Activated T-helper 17 cell treated with anti-CD3 and anti-CD28 coated beads, Interleukin-2, amount 50 U/mL, for 72 hours (primary cell): ENCODE measurements at regions not wholly inside any gene's neighbourhood (a gene's known extent, or its start where the extent isn't known, plus 50 kb on each side); places are given as distances from the start of the nearest gene placed in this dataset.

Experiments used
- ATAC-seq: fragments of 150-1000 bp; cut with Tn5 transposase; replicated peaks from 2 replicates; pipeline ENCODE4 v1.10.0; 2021; ENCODE audit warnings: mild to moderate bottlenecking, moderate library complexity
- H3K27ac Mint-ChIP-seq: one replicate; pipeline ENCODE4 v1.8.0; 2022; ENCODE audit warnings: mixed read lengths
- H3K27me3 Mint-ChIP-seq: one replicate; pipeline ENCODE4 v1.8.0; 2022; ENCODE audit warnings: mixed read lengths
- H3K36me3 Mint-ChIP-seq: one replicate; pipeline ENCODE4 v1.8.0; 2022; ENCODE audit warnings: low read depth, mild to moderate bottlenecking, mixed read lengths
- H3K4me1 Mint-ChIP-seq: one replicate; pipeline ENCODE4 v1.8.0; 2022; ENCODE audit warnings: mixed read lengths
- H3K4me3 Mint-ChIP-seq: one replicate; pipeline ENCODE4 v1.8.0; 2022; ENCODE audit warnings: mild to moderate bottlenecking, mixed read lengths
- H3K9me3 Mint-ChIP-seq: one replicate; pipeline ENCODE4 v1.8.0; 2022; ENCODE audit warnings: mixed read lengths

DNA sequence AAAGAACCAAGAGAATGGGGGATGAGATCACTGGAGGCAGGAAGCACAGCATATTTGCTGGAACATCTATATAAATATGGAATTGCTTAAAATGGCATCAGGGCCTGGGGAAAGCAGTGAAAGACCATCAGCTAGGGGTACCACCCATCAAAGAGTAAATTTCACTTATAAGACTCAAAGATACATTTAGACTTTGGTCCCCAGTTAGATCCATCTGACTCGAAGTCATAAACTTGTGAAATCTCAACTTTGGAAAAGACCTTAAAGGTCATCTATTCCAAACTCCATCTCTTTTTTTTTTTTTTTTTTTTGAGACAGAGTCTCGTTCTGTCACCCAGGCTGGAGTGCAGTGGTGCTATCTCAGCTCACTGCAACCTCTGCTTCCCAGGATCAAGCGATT lies 109.8 kb downstream of the UNC5CL start:
- Mint-ChIP-seq H3K9me3 (no peaks in the 10 kb centered on the region), H3K4me1 (no peaks in the 10 kb centered on the region), H3K4me3 (no peak overlapping the region), H3K36me3 (no peaks in the 10 kb centered on the region), H3K27me3 (peaks cover 10% of the 10 kb centered on the region), H3K27ac (no peak overlapping the region)
- ATAC-seq: no peak

GRCh38 chr6:40928763-40929162 lies 110.3 kb downstream of the UNC5CL start:
- no peak for ATAC-seq
- no peaks in the 10 kb centered on the region for H3K36me3 Mint-ChIP-seq
- peaks cover 10% of the 10 kb centered on the region for H3K27me3 Mint-ChIP-seq
- no peaks in the 10 kb centered on the region for H3K9me3 Mint-ChIP-seq
- H3K4me1 Mint-ChIP-seq: no peaks in the 10 kb centered on the region
- no peak overlapping the region for H3K27ac Mint-ChIP-seq
- H3K4me3 Mint-ChIP-seq: no peak overlapping the region

GRCh38 chr6:40928307-40928706 lies 110.7 kb downstream of the UNC5CL start:
- Mint-ChIP-seq H3K36me3 (no peaks in the 10 kb centered on the region), H3K4me3 (no peak overlapping the region), H3K4me1 (no peaks in the 10 kb centered on the region), H3K27me3 (peaks cover 10% of the 10 kb centered on the region), H3K27ac (no peak overlapping the region), H3K9me3 (no peaks in the 10 kb centered on the region)
- no peak for ATAC-seq

GRCh38 chr6:40925341-40925740 lies 113.7 kb downstream of the UNC5CL start:
- no peaks in the 10 kb centered on the region for H3K9me3 Mint-ChIP-seq
- no peaks in the 10 kb centered on the region for H3K36me3 Mint-ChIP-seq

GRCh38 chr6:40924839-40925238 lies 114.2 kb downstream of the UNC5CL start:
- Mint-ChIP-seq H3K27ac (no peak overlapping the region), H3K27me3 (peaks cover 13% of the 10 kb centered on the region), H3K36me3 (no peaks in the 10 kb centered on the region), H3K4me3 (no peak overlapping the region), H3K9me3 (no peaks in the 10 kb centered on the region), H3K4me1 (no peaks in the 10 kb centered on the region)
- no peak for ATAC-seq

More at GRCh38 chr6:40925341-40925740, 113.7 kb downstream of the UNC5CL start:
- Mint-ChIP-seq H3K27me3 (peaks cover 13% of the 10 kb centered on the region), H3K4me1 (no peaks in the 10 kb centered on the region), H3K4me3 (no peak overlapping the region), H3K27ac (no peak overlapping the region)
- ATAC-seq: no peak

- Mint-ChIP-seq H3K27me3 (peaks cover 20% of the 10 kb centered on the region), H3K9me3 (no peaks in the 10 kb centered on the region), H3K4me1 (no peaks in the 10 kb centered on the region), H3K4me3 (no peak overlapping the region), H3K27ac (no peak overlapping the region), H3K36me3 (no peaks in the 10 kb centered on the region)
- no peak for ATAC-seq
Measured at GRCh38 chr6:40923880-40924279, 115.1 kb downstream of the UNC5CL start.

- ATAC-seq: no peak
- peaks cover 21% of the 10 kb centered on the region for H3K27me3 Mint-ChIP-seq
- no peaks in the 10 kb centered on the region for H3K36me3 Mint-ChIP-seq
- no peaks in the 10 kb centered on the region for H3K9me3 Mint-ChIP-seq
- H3K4me3 Mint-ChIP-seq: no peak overlapping the region
- no peak overlapping the region for H3K27ac Mint-ChIP-seq
- H3K4me1 Mint-ChIP-seq: no peaks in the 10 kb centered on the region
Measured at GRCh38 chr6:40923326-40923725, 115.7 kb downstream of the UNC5CL start.

DNA sequence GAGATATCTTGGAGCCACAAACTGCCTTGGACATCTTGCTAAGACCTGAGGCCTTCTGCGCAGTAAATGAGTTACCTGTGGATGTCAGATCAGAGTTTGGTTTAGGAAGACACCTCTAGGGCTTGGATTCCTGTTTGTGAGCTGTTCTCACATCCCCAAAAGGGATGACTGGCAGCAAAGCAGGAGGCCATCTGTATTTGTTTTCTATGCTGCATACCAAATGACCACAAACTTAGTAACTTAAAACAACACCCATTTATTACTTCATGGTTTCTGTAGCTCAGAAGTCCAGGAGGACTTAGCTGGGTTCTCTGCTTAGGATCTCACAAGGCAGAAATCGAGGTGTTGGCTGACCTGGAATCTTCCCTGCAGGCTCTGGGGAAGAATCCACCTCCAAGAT lies 116.7 kb downstream of the UNC5CL start:
- no peak overlapping the region for H3K27ac Mint-ChIP-seq
- no peaks in the 10 kb centered on the region for H3K36me3 Mint-ChIP-seq
- no peak for ATAC-seq
- no peaks in the 10 kb centered on the region for H3K4me1 Mint-ChIP-seq
- H3K9me3 Mint-ChIP-seq: no peaks in the 10 kb centered on the region
- H3K27me3 Mint-ChIP-seq: peaks cover 21% of the 10 kb centered on the region
- no peak overlapping the region for H3K4me3 Mint-ChIP-seq

- H3K9me3 Mint-ChIP-seq: no peaks in the 10 kb centered on the region
- H3K4me1 Mint-ChIP-seq: no peaks in the 10 kb centered on the region
- no peak overlapping the region for H3K4me3 Mint-ChIP-seq
- ATAC-seq: no peak
- no peaks in the 10 kb centered on the region for H3K36me3 Mint-ChIP-seq
- H3K27me3 Mint-ChIP-seq: peaks cover 20% of the 10 kb centered on the region
- no peak overlapping the region for H3K27ac Mint-ChIP-seq
Measured at GRCh38 chr6:40918040-40918651, 120.9 kb downstream of the UNC5CL start.

DNA sequence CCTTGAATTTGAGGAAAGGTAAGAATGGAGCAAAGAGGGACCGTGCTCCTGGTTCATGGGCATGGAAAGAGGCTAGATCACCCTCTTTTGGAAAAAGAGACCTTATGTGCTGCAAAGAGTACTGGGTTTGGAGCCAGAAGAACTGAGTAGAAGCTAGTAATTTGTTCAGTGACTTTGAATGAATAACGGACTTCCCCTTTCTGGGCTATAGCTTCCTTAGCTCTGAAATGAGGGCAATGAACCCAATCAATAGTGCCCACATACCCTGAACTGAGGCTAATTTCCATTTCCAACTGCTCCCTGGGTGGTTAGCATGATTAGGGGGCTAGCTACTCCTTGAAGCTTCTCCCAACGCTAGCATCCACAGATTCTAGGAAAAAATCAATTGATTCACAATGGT lies 121.4 kb downstream of the UNC5CL start:
- no peaks in the 10 kb centered on the region for H3K36me3 Mint-ChIP-seq
- no peaks in the 10 kb centered on the region for H3K9me3 Mint-ChIP-seq
- H3K27ac Mint-ChIP-seq: no peak overlapping the region
- H3K4me3 Mint-ChIP-seq: no peak overlapping the region
- H3K4me1 Mint-ChIP-seq: no peaks in the 10 kb centered on the region
- peaks cover 17% of the 10 kb centered on the region for H3K27me3 Mint-ChIP-seq
- no peak for ATAC-seq

DNA sequence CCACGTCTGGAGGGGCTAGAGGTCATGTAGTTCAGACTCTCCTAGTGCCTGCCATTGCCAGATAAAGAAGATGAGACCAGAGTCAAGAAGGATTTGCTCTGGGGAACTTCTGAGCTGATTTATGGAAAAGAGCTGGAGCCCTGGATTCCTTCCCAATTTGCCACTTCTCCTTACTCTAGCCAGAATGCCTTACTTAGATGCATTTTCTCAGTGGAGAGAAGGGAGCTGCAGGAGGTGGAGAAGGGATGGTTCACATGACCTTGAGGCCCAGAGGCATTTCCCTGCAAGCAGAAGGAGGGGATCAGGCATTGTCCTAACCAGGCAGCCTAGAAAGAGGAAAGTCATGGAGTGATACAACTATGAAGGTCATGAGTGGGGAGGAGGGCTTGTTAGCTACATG lies 122.2 kb downstream of the UNC5CL start:
- no peak for ATAC-seq
- H3K9me3 Mint-ChIP-seq: no peaks in the 10 kb centered on the region
- H3K27ac Mint-ChIP-seq: no peak overlapping the region
- peaks cover 17% of the 10 kb centered on the region for H3K27me3 Mint-ChIP-seq
- no peaks in the 10 kb centered on the region for H3K4me1 Mint-ChIP-seq
- H3K36me3 Mint-ChIP-seq: no peaks in the 10 kb centered on the region
- H3K4me3 Mint-ChIP-seq: no peak overlapping the region

DNA sequence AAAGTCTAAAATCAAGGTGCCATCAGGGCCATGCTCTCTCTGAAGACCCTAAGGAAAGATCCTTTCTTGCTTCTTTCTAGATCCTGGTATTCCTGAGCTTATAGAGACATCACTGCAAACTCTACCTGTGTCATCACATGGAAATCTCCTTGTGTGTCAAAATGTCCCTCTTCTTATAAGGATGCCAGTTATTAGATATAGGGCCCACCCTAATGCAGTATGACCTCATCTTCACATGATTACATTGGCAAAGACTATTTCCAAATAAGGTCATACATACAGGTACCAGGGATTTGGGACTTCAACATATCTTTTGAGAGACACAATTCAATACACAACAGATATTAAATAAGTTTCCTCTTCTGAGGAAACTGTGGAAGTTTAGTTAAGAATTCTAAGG lies 123.9 kb downstream of the UNC5CL start:
- Mint-ChIP-seq H3K4me3 (no peak overlapping the region), H3K27ac (no peak overlapping the region), H3K27me3 (peaks cover 21% of the 10 kb centered on the region), H3K36me3 (no peaks in the 10 kb centered on the region), H3K9me3 (no peaks in the 10 kb centered on the region), H3K4me1 (no peaks in the 10 kb centered on the region)
- ATAC-seq: no peak

DNA sequence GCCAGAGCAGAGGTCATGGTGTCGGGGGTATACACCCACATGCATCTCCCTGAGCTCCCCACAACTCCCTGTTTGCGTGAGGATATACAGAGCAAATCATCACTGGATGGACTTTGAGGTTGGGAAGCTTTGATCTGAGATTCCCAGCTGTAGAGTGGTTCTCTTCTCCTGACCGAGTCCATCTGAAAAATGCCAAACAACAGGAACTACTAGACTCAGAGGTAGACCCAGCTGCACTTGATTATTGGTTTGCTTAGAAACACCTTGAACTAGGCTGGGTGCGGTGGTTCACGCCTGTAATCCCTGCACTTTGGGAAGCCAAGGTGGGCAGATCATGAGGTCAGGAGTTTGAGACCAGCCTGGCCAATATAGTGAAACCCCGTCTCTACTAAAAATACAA lies 125.0 kb downstream of the UNC5CL start:
- Mint-ChIP-seq H3K4me3 (no peak overlapping the region), H3K36me3 (no peaks in the 10 kb centered on the region), H3K4me1 (no peaks in the 10 kb centered on the region), H3K27me3 (peaks cover 15% of the 10 kb centered on the region), H3K27ac (no peak overlapping the region), H3K9me3 (no peaks in the 10 kb centered on the region)
- no peak for ATAC-seq

- ATAC-seq: peak; percentile 61
Measured at GRCh38 chr6:40912158-40912946, 126.7 kb downstream of the UNC5CL start.

DNA sequence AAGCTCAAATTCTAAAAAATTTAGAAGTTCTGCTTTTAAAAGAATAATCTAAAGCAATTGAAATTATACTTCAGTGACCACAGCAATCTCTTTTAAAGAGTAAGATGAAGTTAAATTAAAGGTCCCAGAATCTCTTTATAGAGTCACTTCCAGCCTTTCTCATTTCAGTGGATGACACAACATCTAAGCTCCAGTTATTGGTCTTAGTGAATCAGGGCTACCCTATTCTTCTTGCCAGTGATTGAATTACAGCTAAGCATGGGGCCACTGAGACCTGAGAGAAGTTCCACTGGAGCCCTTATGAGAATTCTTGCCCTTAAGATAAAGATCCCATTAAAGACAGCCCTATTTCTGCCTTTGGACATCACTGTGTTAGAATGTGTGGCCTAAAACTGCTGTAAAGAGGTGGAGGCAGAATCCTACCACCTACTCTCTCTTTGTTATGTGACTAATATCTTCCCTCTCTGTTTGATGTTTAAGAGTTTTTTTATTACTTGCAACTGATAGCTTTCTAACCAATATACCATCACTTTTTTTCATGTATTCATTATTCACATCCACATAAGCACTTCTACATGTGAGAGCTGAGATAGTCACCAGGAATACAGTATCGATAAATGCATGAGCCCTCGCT lies 128.6 kb downstream of the UNC5CL start:
- Mint-ChIP-seq H3K4me1 (no peaks in the 10 kb centered on the region), H3K9me3 (no peaks in the 10 kb centered on the region), H3K27ac (no peak overlapping the region), H3K27me3 (peaks cover 13% of the 10 kb centered on the region), H3K36me3 (no peaks in the 10 kb centered on the region), H3K4me3 (no peak overlapping the region)
- ATAC-seq: peak; percentile 74

More at GRCh38 chr6:40912158-40912946, 126.7 kb downstream of the UNC5CL start:
- H3K36me3 Mint-ChIP-seq: no peaks in the 10 kb centered on the region
- H3K27me3 Mint-ChIP-seq: peaks cover 13% of the 10 kb centered on the region
- H3K9me3 Mint-ChIP-seq: no peaks in the 10 kb centered on the region
- H3K4me1 Mint-ChIP-seq: no peaks in the 10 kb centered on the region
- no peak overlapping the region for H3K27ac Mint-ChIP-seq
- H3K4me3 Mint-ChIP-seq: no peak overlapping the region
